GM12891 (cell line): ENCODE measurements at regions not wholly inside any gene's neighbourhood (a gene's known extent, or its start where the extent isn't known, plus 50 kb on each side); places are given as distances from the start of the nearest gene placed in this dataset.

Experiments used
- POLR2A ChIP-seq: IDR thresholded peaks from 2 replicates; pipeline ENCODE4 v1.6.1; 2011; ENCODE audit warnings: low read depth, low read length, control low read depth
- POLR2AphosphoS5 ChIP-seq: IDR thresholded peaks from 2 replicates; pipeline ENCODE4 v1.6.1; 2011; ENCODE audit warnings: low read depth, low read length, control low read depth
- SPI1 ChIP-seq: IDR thresholded peaks from 2 replicates; pipeline ENCODE4 v1.6.1; 2011; ENCODE audit warnings: low read depth, low read length, control low read depth
- TAF1 ChIP-seq: IDR thresholded peaks from 2 replicates; pipeline ENCODE4 v1.6.1; 2011; ENCODE audit warnings: low read depth, low read length, control low read depth

GRCh38 chr11:70505761-70506657 is 107.7 kb downstream of the CTTN start:
- no peak for TF ChIP-seq POLR2AphosphoS5
- no peak for TF ChIP-seq POLR2A
- TF ChIP-seq TAF1 = no peak
- no peak for TF ChIP-seq SPI1
